Right lobe of liver (tissue), 6 donors: ENCODE measurements at regions not wholly inside any gene's neighbourhood (a gene's known extent, or its start where the extent isn't known, plus 50 kb on each side); places are given as distances from the start of the nearest gene placed in this dataset.

Experiments used
- ATAC-seq, 4 donors: fragments of 200-7000 bp; cut with Tn5 transposase; one replicate each; pipeline ENCODE4 v1.9.1; 2020; ENCODE audit warnings: mild to moderate bottlenecking in 4 of 4, moderate library complexity in 4 of 4
- DNase-seq, 3 donors: peaks; one replicate each; pipeline ENCODE4 v3.0.0-alpha.2; 2020
- H3K27ac ChIP-seq, 3 donors: fragments of 200-600 bp; one replicate each; pipeline ENCODE4 v1.8.0; 2022
- H3K27me3 ChIP-seq, 2 donors: fragments of 200-600 bp; one replicate each; pipeline ENCODE4 v1.8.0; 2022
- H3K36me3 ChIP-seq, 4 donors: fragments of 200-600 bp; sonication (generic) in 1 of 4; one replicate each; pipeline versions ENCODE4 v1.5.1 to v1.8.0; 2017 to 2022; ENCODE audit warnings: control low read depth in 1 of 4
- H3K4me1 ChIP-seq, 4 donors: fragments of 200-600 bp; sonication (generic) in 1 of 4; one replicate each; pipeline versions ENCODE4 v1.5.1 to v1.8.0; 2017 to 2022; ENCODE audit warnings: control low read depth in 1 of 4
- H3K4me3 ChIP-seq, 3 donors: fragments of 200-600 bp; one replicate each; pipeline ENCODE4 v1.8.0; 2022
- H3K9me3 ChIP-seq, 4 donors: fragments of 200-600 bp; sonication (generic) in 1 of 4; one replicate each; pipeline versions ENCODE4 v1.5.1 to v1.8.0; 2017 to 2022; ENCODE audit warnings: control low read depth in 1 of 4
- POLR2A ChIP-seq: fragments of 450-650 bp; IDR thresholded peaks from one replicate; pipeline ENCODE4 v1.6.1; 2017; ENCODE audit warnings: antibody characterized with exemption, mild to moderate bottlenecking
- WGBS: methylation state at CpG from one replicate; pipeline ENCODE4 v1.1.6; 2018; ENCODE audit warnings: low coverage, low lambda C conversion rate; ENCODE audit not compliant: insufficient coverage; ENCODE audit errors: missing lambda C conversion rate; 5-methylcytosine and 5-hydroxymethylcytosine counted together
- intact Hi-C, 2 donors: fragments of 100-400 bp; cut with DNase I; formaldehyde crosslinking; loops; one replicate each; pipeline versions ENCODE4 v1.11.2 to v1.14.1; 2022
- TF ChIP-seq, protein P1 (sequence below), 4 donors: fragments of 200-600 bp in 3 of 4; fragments of 450-650 bp in 1 of 4; IDR thresholded peaks; one replicate each; pipeline versions ENCODE4 v1.5.1 to v1.8.0; 2016 to 2022; ENCODE audit warnings: antibody characterized with exemption in 4 of 4, mild to moderate bottlenecking in 2 of 4
- donor health status: DM: no; HTN: yes; CAD: no.
- donor health status: DM: no; HTN: no; CAD: no.
- donor health status: DM: no; HTN: no; CAD: no.
- donor health status: DM: no; HTN: yes; CAD: no.
- donor health status: DM: no; HTN: yes; CAD: no.

DNA sequence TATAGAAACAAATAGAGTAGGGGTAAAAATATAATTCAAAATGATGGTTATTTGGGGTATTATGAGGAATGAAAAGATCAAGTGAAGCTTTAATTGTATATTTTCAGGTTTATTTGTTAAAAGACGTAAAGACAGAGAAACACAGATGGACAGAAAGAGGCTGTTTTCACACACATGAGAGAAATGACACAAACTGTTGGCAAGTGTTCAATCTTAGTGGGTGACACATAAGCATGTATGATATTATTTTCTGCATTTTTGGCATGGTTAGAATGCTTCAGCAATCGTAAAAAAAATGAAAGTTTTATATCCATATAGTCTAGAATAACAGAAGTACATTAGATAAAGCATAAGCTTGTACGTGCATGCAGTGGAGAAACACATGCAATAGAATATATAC is 464.4 kb upstream of the AKR1E2 start:
- intact Hi-C loops, result no loop called here
- ATAC-seq (no peak), DNase-seq (no peak)
- H3K27me3 ChIP-seq, result no peaks in the 10 kb centered on the region
- no peak overlapping the region for H3K27ac ChIP-seq
- H3K36me3 ChIP-seq, result no peaks in the 10 kb centered on the region
- no peaks in the 10 kb centered on the region for H3K9me3 ChIP-seq
- TF ChIP-seq POLR2A, result no peak
- TF ChIP-seq, protein P1, sequence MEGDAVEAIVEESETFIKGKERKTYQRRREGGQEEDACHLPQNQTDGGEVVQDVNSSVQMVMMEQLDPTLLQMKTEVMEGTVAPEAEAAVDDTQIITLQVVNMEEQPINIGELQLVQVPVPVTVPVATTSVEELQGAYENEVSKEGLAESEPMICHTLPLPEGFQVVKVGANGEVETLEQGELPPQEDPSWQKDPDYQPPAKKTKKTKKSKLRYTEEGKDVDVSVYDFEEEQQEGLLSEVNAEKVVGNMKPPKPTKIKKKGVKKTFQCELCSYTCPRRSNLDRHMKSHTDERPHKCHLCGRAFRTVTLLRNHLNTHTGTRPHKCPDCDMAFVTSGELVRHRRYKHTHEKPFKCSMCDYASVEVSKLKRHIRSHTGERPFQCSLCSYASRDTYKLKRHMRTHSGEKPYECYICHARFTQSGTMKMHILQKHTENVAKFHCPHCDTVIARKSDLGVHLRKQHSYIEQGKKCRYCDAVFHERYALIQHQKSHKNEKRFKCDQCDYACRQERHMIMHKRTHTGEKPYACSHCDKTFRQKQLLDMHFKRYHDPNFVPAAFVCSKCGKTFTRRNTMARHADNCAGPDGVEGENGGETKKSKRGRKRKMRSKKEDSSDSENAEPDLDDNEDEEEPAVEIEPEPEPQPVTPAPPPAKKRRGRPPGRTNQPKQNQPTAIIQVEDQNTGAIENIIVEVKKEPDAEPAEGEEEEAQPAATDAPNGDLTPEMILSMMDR (IDR thresholded peaks at IDR 0.05), result no peak
- WGBS, result 73% methylated on average over 3 of the region's 3 CpGs
- no peak overlapping the region for H3K4me3 ChIP-seq
- H3K4me1 ChIP-seq, result no peaks in the 10 kb centered on the region

DNA sequence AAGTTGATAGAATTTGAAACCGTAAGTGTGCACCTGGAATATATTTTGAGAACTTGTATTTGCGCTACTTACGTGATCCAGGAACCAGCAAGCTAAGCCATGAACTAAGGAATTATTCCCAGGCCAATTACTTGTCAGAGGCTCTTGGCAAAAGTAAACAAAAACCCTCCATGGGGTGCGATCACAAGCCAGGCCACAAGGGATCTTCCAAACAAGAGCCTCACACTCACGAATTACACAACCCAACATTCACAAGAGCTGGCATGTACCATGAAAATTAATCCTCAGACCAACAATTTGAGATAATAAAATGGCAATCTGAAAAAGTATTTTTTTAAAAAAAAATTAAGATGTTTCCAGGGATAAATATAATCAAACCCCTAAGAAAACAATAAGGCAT is 467.0 kb upstream of the AKR1E2 start:
- TF ChIP-seq, protein P1 (IDR thresholded peaks at IDR 0.05), result no peak
- TF ChIP-seq POLR2A, result no peak
- H3K4me1 ChIP-seq, result no peaks in the 10 kb centered on the region
- no peaks in the 10 kb centered on the region for H3K9me3 ChIP-seq
- DNase-seq (no peak), ATAC-seq (no peak)
- no peak overlapping the region for H3K27ac ChIP-seq
- no peak overlapping the region for H3K4me3 ChIP-seq
- intact Hi-C loops, result no loop called here
- no peaks in the 10 kb centered on the region for H3K36me3 ChIP-seq
- no peaks in the 10 kb centered on the region for H3K27me3 ChIP-seq
- WGBS, result 58% methylated on average over 5 of the region's 5 CpGs

DNA sequence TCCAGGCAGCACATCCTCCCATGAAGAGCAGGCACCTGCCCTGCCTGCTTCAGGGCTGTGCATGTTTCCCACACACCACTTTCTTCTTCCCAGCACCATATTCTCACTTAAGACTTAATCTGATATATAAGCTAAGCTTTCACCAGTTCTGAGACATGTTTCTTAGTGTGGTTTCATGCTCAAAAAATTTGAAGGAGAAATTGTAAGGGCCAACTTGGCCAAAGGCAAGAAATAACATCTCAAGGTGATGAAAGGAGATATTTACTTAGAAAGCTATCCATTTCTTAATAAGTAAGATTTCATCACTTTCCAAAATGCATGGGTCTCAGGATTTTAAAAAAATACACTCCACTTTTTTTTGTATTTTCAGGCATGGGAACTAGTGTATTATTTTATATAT is 468.1 kb upstream of the AKR1E2 start:
- Histone ChIP-seq H3K27ac (no peak overlapping the region), H3K27me3 (no peaks in the 10 kb centered on the region), H3K4me1 (no peaks in the 10 kb centered on the region), H3K36me3 (no peaks in the 10 kb centered on the region), H3K9me3 (no peaks in the 10 kb centered on the region), H3K4me3 (no peak overlapping the region)
- TF ChIP-seq, protein P1 (IDR thresholded peaks at IDR 0.05), result no peak
- no peak for TF ChIP-seq POLR2A
- ATAC-seq (no peak), DNase-seq (no peak)
- intact Hi-C loops, result no loop called here

DNA sequence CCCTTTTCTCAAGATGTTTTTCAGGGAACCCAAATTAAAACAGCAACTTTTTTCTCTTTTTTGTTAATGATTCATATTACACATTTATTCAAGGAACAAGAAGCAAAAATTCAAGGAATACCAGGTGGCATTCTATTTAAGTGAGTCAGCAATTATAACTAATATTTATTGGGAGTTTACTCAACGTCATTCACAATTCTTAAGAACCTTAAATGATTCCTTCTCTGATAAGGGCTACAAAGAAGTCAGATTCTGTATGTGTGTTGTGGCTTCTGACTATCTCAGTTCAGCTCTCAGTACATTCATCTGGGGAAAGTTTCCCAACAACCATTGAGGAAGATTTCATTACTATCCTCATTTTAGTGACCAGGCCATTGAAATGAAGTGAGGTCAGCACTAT is 470.7 kb upstream of the AKR1E2 start:
- WGBS, result 33% methylated on average over 1 of the region's 1 CpG
- TF ChIP-seq, protein P1 (IDR thresholded peaks at IDR 0.05), result no peak
- TF ChIP-seq POLR2A, result no peak
- Histone ChIP-seq H3K36me3 (no peaks in the 10 kb centered on the region), H3K4me3 (no peak overlapping the region), H3K27ac (no peak overlapping the region), H3K9me3 (no peaks in the 10 kb centered on the region), H3K27me3 (no peaks in the 10 kb centered on the region), H3K4me1 (no peaks in the 10 kb centered on the region)
- intact Hi-C loops, result no loop called here
- DNase-seq, result no peak
- ATAC-seq, result no peak

DNA sequence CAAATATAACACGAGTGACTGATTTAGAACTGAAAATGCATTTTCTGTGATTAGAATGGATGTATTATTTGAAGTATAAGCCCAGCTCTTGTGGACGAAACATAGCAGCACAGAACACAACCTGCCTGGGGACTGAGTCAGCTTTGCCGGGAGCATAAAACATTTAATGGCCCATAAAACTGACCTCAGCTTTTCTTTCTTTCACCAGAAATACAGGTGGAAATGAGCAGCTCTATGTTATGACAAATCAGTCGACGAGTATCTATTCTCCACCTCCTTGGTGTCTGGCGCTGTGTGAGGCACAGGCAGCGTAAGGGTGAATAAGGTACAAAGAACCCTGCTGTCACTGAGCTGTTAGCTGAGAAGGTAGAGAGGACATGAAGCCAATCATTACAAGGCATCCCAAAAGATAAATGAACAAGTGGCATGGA is 471.6 kb upstream of the AKR1E2 start:
- Histone ChIP-seq H3K9me3 (no peaks in the 10 kb centered on the region), H3K4me1 (no peaks in the 10 kb centered on the region), H3K4me3 (no peak overlapping the region), H3K36me3 (no peaks in the 10 kb centered on the region), H3K27ac (no peak overlapping the region), H3K27me3 (no peaks in the 10 kb centered on the region)
- intact Hi-C loops, result no loop called here
- ATAC-seq (no peak), DNase-seq (no peak)
- TF ChIP-seq, protein P1 (IDR thresholded peaks at IDR 0.05), result no peak
- no peak for TF ChIP-seq POLR2A
- 42% methylated on average over 6 of the region's 7 CpGs for WGBS
